OCI-LY3 (cell line): ENCODE measurements at regions not wholly inside any gene's neighbourhood (a gene's known extent, or its start where the extent isn't known, plus 50 kb on each side); places are given as distances from the start of the nearest gene placed in this dataset.

Source experiments
- H2AFZ ChIP-seq: fragments of 200-600, 300-600 bp; shearing (Covaris generic); 2 replicates; pipeline ENCODE4 v1.6.0; 2014; ENCODE audit warnings: antibody characterized with exemption, low read depth, low read length
- H3K27ac ChIP-seq: fragments of 200-600, 300-600 bp; sonication (generic); 2 replicates; pipeline ENCODE4 v1.5.1; 2014; ENCODE audit warnings: mild to moderate bottlenecking, low read length, moderate library complexity, mixed read lengths
- H3K27me3 ChIP-seq: fragments of 200-600, 300-600 bp; sonication (generic); 2 replicates; pipeline ENCODE4 v1.6.1; 2014; ENCODE audit warnings: low read depth, low read length, mixed read lengths
- H3K36me3 ChIP-seq: fragments of 200-600, 300-600 bp; sonication (generic); replicated peaks from 2 replicates; pipeline ENCODE3; 2014; ENCODE audit warnings: low read depth, low read length, mixed read lengths
- H3K4me1 ChIP-seq: fragments of 300-600, 200-600 bp; sonication (generic); 2 replicates; pipeline ENCODE4 v1.6.1; 2014; ENCODE audit warnings: low read length, mixed read lengths
- H3K4me2 ChIP-seq: fragments of 200-600, 300-600 bp; sonication (generic); 2 replicates; pipeline ENCODE4 v1.6.1; 2014; ENCODE audit warnings: low read length, mixed read lengths
- H3K4me3 ChIP-seq: fragments of 300-600, 200-600 bp; sonication (generic); 2 replicates; pipeline ENCODE4 v1.5.1; 2014; ENCODE audit warnings: antibody characterized with exemption, mild to moderate bottlenecking, low read length, moderate library complexity
- H3K79me2 ChIP-seq: fragments of 300-600, 200-600 bp; shearing (Covaris generic); 2 replicates; pipeline ENCODE4 v1.6.1; 2014; ENCODE audit warnings: mild to moderate bottlenecking, low read length, mixed read lengths
- H3K9ac ChIP-seq: fragments of 300-600, 200-600 bp; shearing (Covaris generic); 2 replicates; pipeline ENCODE4 v1.6.0; 2014; ENCODE audit warnings: mild to moderate bottlenecking, low read length, moderate library complexity
- H3K9me3 ChIP-seq: fragments of 200-600, 300-600 bp; shearing (Covaris generic); 2 replicates; pipeline ENCODE4 v1.6.1; 2014; ENCODE audit warnings: low read length, mixed read lengths; ENCODE audit not compliant: insufficient read depth
- H4K20me1 ChIP-seq: fragments of 200-600, 300-600 bp; sonication (generic); 2 replicates; pipeline ENCODE4 v1.6.1; 2016; ENCODE audit warnings: low read length, mixed read lengths; ENCODE audit not compliant: insufficient read depth
- CTCF ChIP-seq: fragments of 200-600, 300-600 bp; sonication (generic); IDR thresholded peaks from 2 replicates; pipeline ENCODE4 v1.5.1; 2014; ENCODE audit warnings: antibody characterized with exemption, low read length, low read depth
- EZH2phosphoT487 ChIP-seq: fragments of 200-600 bp; shearing (Covaris generic); IDR thresholded peaks from 2 replicates; pipeline ENCODE4 v1.6.1; 2018; ENCODE audit warnings: antibody characterized with exemption, mixed run types, low read depth

- no peak for TF ChIP-seq CTCF
- no peak for TF ChIP-seq EZH2phosphoT487
- Histone ChIP-seq H4K20me1 (no peaks in the 10 kb centered on the region), H3K4me2 (no peak overlapping the region), H3K27ac (no peak overlapping the region), H2AFZ (no peak overlapping the region), H3K79me2 (no peaks in the 10 kb centered on the region), H3K4me3 (no peak overlapping the region), H3K4me1 (no peaks in the 10 kb centered on the region), H3K36me3 (no peaks in the 10 kb centered on the region), H3K9me3 (no peaks in the 10 kb centered on the region), H3K9ac (no peak overlapping the region), H3K27me3 (peaks cover 4% of the 10 kb centered on the region; the same call in 1 of the 2 replicates)
These were observed 146.1 kb upstream of the TMCO5A start for GRCh38 chr15:37788330-37788729.

DNA sequence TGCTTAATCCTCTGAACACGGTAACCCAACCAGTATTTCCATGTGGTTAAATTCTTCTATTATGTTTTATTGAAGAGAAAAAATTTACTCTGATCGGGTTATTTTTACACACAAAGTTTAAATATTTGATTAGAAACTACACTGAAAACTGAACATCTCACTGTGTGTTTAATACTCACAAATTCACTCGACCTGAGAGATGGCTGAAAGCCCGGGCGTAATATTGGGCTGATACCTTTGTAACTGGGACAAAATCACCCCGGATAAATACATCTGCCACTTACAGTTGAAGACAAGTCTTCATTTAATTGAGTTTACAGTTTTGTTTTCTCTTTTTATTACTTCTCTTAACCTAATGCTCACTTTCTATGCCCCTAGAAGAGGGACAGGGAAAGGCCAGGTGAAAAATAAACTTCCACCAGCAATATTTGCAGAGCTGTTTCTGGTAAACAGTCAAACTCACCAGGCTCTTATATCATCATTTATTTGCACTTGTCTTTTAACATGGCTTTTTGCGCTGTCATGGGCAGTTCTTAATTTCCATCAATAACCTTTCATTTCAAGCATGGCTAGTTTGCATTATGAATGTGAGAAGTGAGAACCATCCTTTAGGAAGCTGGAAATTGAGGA lies 145.6 kb upstream of the TMCO5A start:
- Histone ChIP-seq H2AFZ (no peak overlapping the region), H3K79me2 (no peaks in the 10 kb centered on the region), H3K9ac (no peak overlapping the region), H3K4me1 (no peaks in the 10 kb centered on the region), H3K4me3 (no peak overlapping the region), H3K27ac (no peak overlapping the region), H3K4me2 (no peak overlapping the region), H3K36me3 (no peaks in the 10 kb centered on the region), H3K27me3 (peaks cover 5% of the 10 kb centered on the region; the same call in 1 of the 2 replicates), H3K9me3 (no peaks in the 10 kb centered on the region), H4K20me1 (no peaks in the 10 kb centered on the region)
- TF ChIP-seq EZH2phosphoT487 (no peak), CTCF (no peak)

DNA sequence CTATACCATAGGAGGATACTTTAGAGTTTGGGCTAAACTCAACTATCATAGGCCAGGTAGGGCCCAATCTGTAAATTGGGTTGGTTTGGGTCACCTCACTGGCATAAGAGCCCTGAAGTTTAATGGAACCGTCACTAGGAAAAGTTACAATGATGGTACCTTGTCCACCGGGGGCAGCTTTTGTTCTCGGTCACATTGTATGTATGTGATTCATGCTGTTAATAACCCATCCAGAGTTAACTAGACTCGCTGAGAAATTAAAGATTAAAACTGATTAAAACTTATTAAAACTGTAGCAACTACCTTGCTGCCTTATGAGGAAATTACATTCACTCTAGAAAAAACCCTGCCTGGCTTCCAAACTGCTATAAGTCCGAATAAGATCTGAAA lies 145.0 kb upstream of the TMCO5A start:
- Histone ChIP-seq H3K4me2 (no peak overlapping the region), H3K79me2 (no peaks in the 10 kb centered on the region), H4K20me1 (no peaks in the 10 kb centered on the region), H3K27me3 (peaks cover 5% of the 10 kb centered on the region; the same call in 1 of the 2 replicates), H3K27ac (no peak overlapping the region), H3K36me3 (no peaks in the 10 kb centered on the region), H3K9me3 (no peaks in the 10 kb centered on the region), H3K4me1 (no peaks in the 10 kb centered on the region), H2AFZ (no peak overlapping the region), H3K4me3 (no peak overlapping the region), H3K9ac (no peak overlapping the region)
- TF ChIP-seq EZH2phosphoT487 (no peak), CTCF (no peak)

DNA sequence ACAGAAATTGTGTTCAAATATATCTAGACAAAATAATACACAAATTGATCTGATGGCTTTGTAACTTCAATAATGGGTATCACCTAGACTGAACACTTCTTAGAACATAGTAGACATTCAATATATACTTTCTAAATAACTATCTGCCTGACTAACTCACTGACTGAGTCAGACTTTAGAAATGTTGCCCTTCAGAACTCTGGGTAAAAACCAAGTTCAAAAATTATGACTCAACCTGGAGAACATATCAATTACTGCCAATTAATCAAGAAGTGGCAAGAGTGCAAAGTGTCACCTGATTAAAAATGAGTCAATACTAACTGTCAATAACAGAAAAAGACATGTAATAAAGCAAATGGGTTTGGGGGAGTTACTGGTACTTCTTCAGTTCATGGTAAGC lies 144.6 kb upstream of the TMCO5A start:
- no peaks in the 10 kb centered on the region for H3K9me3 ChIP-seq
- no peak overlapping the region for H3K4me3 ChIP-seq
- H3K27me3 ChIP-seq: peaks cover 5% of the 10 kb centered on the region; the same call in 1 of the 2 replicates
- H3K9ac ChIP-seq: no peak overlapping the region
- H3K4me2 ChIP-seq: no peak overlapping the region
- TF ChIP-seq EZH2phosphoT487: no peak
- TF ChIP-seq CTCF: no peak
- H2AFZ ChIP-seq: no peak overlapping the region
- H3K36me3 ChIP-seq: no peaks in the 10 kb centered on the region
- no peak overlapping the region for H3K27ac ChIP-seq
- no peaks in the 10 kb centered on the region for H3K79me2 ChIP-seq
- H3K4me1 ChIP-seq: no peaks in the 10 kb centered on the region
- no peaks in the 10 kb centered on the region for H4K20me1 ChIP-seq
